ENCODE measurements at regions not wholly inside any gene's neighbourhood (a gene's known extent, or its start where the extent isn't known, plus 50 kb on each side); places are given as distances from the start of the nearest gene placed in this dataset.

DNA sequence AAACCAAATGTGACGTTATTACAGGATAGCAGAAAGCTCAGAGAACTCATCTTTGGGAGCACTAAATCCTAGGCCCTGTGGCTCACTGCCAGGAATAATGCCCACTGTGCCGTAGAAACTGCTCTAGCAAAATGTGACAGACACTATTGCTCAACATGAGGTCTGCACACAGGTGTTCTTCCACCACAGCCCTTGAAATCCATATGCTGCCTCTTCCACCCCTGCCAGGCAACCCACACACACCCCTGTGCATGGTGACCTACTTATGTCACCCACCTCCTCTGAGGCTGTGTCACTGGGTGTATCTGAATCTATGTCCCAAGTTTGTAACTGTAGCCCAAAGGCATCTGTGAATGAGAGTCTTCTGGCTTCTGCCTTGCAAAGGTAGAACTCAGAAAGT is 66.1 kb upstream of the MBOAT2 start:
- Histone ChIP-seq H3K4me1 (ENCODE audit: control insufficient read depth in 1 of 2, insufficient read depth in 1 of 2, low read depth in 1 of 2, low read length in 1 of 2) (no peaks in the 10 kb centered on the region), H3K9me3 (peaks cover 2% of the 10 kb centered on the region), H3K27me3 (no peaks in the 10 kb centered on the region), H3K4me3 (ENCODE audit: low read depth in 1 of 2, low read length in 1 of 2) (no peak overlapping the region), H3K36me3 (no peaks in the 10 kb centered on the region), H3K27ac (no peak overlapping the region)
- TF ChIP-seq CTCF (IDR thresholded peaks at IDR 0.05): no peak

DNA sequence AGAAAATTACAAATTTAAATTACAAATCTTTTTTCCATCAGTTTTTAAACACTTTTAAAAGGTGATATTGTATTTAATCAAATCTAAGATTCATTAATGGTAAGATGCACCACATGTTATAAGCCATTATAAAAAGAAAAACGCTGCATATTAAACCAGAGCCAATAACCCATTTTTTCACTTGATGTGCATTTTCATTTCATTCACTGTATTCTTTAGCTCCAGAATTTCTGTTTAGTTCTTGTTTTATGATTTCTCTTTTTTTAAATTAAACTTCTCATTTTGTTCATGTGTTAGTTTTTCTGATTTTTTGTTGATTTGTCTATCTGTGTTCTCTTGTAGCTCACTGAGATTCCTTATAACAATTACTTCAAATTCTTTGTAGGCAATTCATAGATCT is 62.4 kb upstream of the MBOAT2 start:
- Histone ChIP-seq H3K4me1 (ENCODE audit: control insufficient read depth in 1 of 2, insufficient read depth in 1 of 2, low read depth in 1 of 2, low read length in 1 of 2) (no peaks in the 10 kb centered on the region), H3K36me3 (no peaks in the 10 kb centered on the region), H3K27ac (no peak overlapping the region), H3K27me3 (no peaks in the 10 kb centered on the region), H3K4me3 (ENCODE audit: low read depth in 1 of 2, low read length in 1 of 2) (no peak overlapping the region), H3K9me3 (peaks cover 2% of the 10 kb centered on the region)
- TF ChIP-seq CTCF (IDR thresholded peaks at IDR 0.05): no peak

DNA sequence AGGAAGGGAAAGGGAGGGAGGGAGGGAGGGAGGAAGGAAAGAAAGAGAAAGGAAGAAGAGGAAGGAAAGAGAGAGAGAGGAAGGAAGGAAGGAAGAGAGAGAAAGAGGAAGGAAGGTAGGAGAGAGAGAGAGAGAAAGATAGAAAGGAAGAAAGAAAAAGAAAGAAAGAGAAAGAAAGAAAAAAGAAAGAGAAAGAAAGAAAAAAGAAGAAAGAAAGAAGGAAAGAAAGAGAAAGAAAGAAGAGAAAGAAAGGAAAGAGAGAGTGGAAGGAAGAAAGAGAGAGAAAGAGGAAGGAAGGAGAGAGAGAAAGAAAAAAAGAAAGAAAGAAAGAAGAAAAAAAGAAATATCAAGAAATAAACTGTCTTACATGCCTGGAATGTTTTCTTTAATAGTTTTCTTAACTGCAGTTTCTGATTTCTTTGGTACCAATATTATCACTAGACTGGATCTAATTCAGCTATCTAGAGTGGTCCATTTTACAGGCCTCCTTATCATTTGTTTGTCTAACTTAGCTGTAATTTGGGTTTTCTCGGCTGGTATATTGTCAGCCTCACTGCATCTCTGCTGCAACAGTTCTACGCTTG is 59.6 kb upstream of the MBOAT2 start:
- TF ChIP-seq CTCF (IDR thresholded peaks at IDR 0.05): no peak
- no peak overlapping the region for H3K4me3 ChIP-seq (ENCODE audit: low read depth in 1 of 2, low read length in 1 of 2)

DNA sequence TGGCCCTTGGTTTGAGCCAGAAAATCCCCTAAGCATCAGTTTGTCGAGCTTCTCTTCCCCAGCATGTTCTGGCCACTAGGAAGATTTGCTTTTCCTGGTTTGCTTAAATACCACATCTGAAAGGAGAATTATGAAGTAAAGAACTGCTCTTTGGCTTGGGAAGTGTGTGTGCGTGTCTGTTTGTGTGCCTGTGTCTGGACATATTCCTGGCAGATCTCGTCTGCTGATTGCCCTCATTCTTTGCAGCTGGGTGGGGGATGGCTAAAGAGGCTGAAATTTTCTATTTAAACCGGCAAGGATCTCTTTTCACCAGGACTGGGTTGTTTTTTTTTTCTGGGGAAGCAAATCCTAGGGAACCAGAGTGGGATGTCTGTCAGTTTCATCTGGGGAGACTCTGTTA is 57.3 kb upstream of the MBOAT2 start:
- Histone ChIP-seq H3K27ac (no peak overlapping the region), H3K27me3 (no peaks in the 10 kb centered on the region), H3K4me3 (ENCODE audit: low read depth in 1 of 2, low read length in 1 of 2) (no peak overlapping the region), H3K36me3 (no peaks in the 10 kb centered on the region), H3K9me3 (peaks cover 2% of the 10 kb centered on the region), H3K4me1 (ENCODE audit: control insufficient read depth in 1 of 2, insufficient read depth in 1 of 2, low read depth in 1 of 2, low read length in 1 of 2) (no peaks in the 10 kb centered on the region)
- no peak for TF ChIP-seq CTCF (IDR thresholded peaks at IDR 0.05)

More for the DNA sequence above, 59.6 kb upstream of the MBOAT2 start:
- no peaks in the 10 kb centered on the region for H3K27me3 ChIP-seq
- H3K9me3 ChIP-seq: peaks cover 2% of the 10 kb centered on the region
- no peak overlapping the region for H3K27ac ChIP-seq
- H3K36me3 ChIP-seq: no peaks in the 10 kb centered on the region
- no peaks in the 10 kb centered on the region for H3K4me1 ChIP-seq (ENCODE audit: control insufficient read depth in 1 of 2, insufficient read depth in 1 of 2, low read depth in 1 of 2, low read length in 1 of 2)

DNA sequence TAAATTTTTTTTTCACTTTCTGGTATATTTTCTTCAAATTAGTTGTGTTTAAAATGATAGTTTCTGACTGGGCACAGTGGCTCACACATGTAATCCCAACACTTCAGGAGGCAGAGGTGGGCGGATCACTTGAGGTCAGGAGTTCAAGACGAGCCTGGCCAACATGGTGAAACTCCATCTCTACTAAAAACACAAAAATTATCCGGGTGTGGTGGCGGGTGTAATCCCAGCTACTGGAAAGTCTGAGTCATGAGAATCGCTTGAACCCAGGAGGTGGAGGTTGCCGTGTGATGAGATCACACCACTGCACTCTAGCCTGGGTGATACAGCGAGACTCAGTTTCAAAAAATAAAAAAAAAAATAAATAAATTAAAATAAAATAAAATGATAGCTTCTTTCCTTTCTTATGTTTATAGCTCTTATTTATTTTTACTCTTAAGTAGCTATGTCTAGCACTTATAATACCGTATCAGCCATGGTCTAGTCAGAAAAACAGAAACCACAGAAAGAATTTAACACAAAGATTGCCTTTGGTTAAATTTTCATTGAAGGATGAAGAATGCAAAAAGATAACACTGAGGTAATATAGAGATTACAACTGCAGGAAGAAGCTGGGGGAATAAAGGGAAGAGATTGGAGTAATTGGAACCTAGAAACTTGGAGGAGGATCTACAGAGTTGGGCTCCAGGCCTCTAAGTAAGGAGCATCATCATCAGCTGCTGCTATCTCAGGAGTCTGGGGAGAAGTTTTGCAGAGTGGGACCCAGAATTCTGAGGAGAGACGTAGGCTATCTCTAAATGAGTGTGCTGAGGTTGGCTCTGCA is 54.7 kb upstream of the MBOAT2 start:
- H3K36me3 ChIP-seq: no peaks in the 10 kb centered on the region
- peaks cover 24 to 26% of the 10 kb centered on the region in 2 experiments for H3K4me1 ChIP-seq (ENCODE audit: control insufficient read depth in 1 of 2, insufficient read depth in 1 of 2, low read depth in 1 of 2, low read length in 1 of 2)
- no peaks in the 10 kb centered on the region for H3K9me3 ChIP-seq
- TF ChIP-seq CTCF (IDR thresholded peaks at IDR 0.05): no peak
- H3K27me3 ChIP-seq: no peaks in the 10 kb centered on the region
- H3K4me3 ChIP-seq (ENCODE audit: low read depth in 1 of 2, low read length in 1 of 2): no peak overlapping the region
- no peak overlapping the region for H3K27ac ChIP-seq
